HL-60 (cell line): ENCODE measurements at regions not wholly inside any gene's neighbourhood (a gene's known extent, or its start where the extent isn't known, plus 50 kb on each side); places are given as distances from the start of the nearest gene placed in this dataset.

ENCODE experiments used
- DNase-seq, 2 experiments: peaks; one replicate each; pipeline ENCODE4 v3.0.0-alpha.2; 2010 to 2020; ENCODE audit warnings: low read depth in 1 of 2, low spot score in 1 of 2
- H3K27ac ChIP-seq: fragments of 250-450 bp; sonication (Bioruptor Pico); replicated peaks from 2 replicates; pipeline ENCODE4 v1.5.1; 2020; ENCODE audit warnings: mild to moderate bottlenecking, moderate library complexity
- H3K27me3 ChIP-seq: fragments of 250-450 bp; sonication (Bioruptor Pico); 2 replicates; pipeline ENCODE4 v1.5.1; 2021; ENCODE audit warnings: mild to moderate bottlenecking, moderate library complexity; ENCODE audit not compliant: insufficient read depth, poor library complexity, severe bottlenecking
- H3K4me3 ChIP-seq: replicated peaks from 2 replicates; pipeline ENCODE4 v1.5.1; 2011; ENCODE audit warnings: mild to moderate bottlenecking, control low read depth, low read length; ENCODE audit not compliant: insufficient read depth
- CTCF ChIP-seq: IDR thresholded peaks from one replicate; pipeline ENCODE4 v1.5.1; 2011; ENCODE audit warnings: low read length, control low read depth, inconsistent platforms; ENCODE audit not compliant: insufficient read depth
- GABPA ChIP-seq: IDR thresholded peaks from 2 replicates; pipeline ENCODE4 v1.6.1; 2012; ENCODE audit warnings: low read depth
- POLR2AphosphoS5 ChIP-seq: IDR thresholded peaks from 2 replicates; pipeline ENCODE4 v1.6.1; 2012; ENCODE audit warnings: low read depth
- REST ChIP-seq: IDR thresholded peaks from 2 replicates; pipeline ENCODE4 v1.6.1; 2012; ENCODE audit warnings: low read depth; ENCODE audit not compliant: insufficient replicate concordance
- SPI1 ChIP-seq: IDR thresholded peaks from 2 replicates; pipeline ENCODE4 v1.6.1; 2012; ENCODE audit warnings: low read depth, mild to moderate bottlenecking, borderline replicate concordance

GRCh38 chr9:1434052-1434767 is 384.1 kb downstream of the DMRT2 start:
- TF ChIP-seq CTCF (no peak), SPI1 (no peak), GABPA (no peak), REST (no peak), POLR2AphosphoS5 (no peak)
- no peak overlapping the region for H3K27ac ChIP-seq
- H3K4me3 ChIP-seq: no peak overlapping the region
- DNase-seq: no peak
- H3K27me3 ChIP-seq: no peaks in the 10 kb centered on the region

- H3K27ac ChIP-seq: no peak overlapping the region
- no peak overlapping the region for H3K4me3 ChIP-seq
- DNase-seq: no peak
- TF ChIP-seq SPI1 (no peak), GABPA (no peak)
- no peaks in the 10 kb centered on the region for H3K27me3 ChIP-seq
Observed at GRCh38 chr9:1434811-1435210, 384.7 kb downstream of the DMRT2 start.

- no peak overlapping the region for H3K27ac ChIP-seq
- no peak for TF ChIP-seq CTCF
- TF ChIP-seq GABPA: no peak
- TF ChIP-seq SPI1: no peak
- no peak for TF ChIP-seq REST
- TF ChIP-seq POLR2AphosphoS5: no peak
- no peaks in the 10 kb centered on the region for H3K27me3 ChIP-seq
- DNase-seq: no peak
- no peak overlapping the region for H3K4me3 ChIP-seq
Observed at GRCh38 chr9:1440256-1440655, 390.1 kb downstream of the DMRT2 start.

GRCh38 chr9:1442105-1442504 is 391.9 kb downstream of the DMRT2 start:
- TF ChIP-seq SPI1 (no peak), POLR2AphosphoS5 (no peak), REST (no peak), GABPA (no peak), CTCF (no peak)
- H3K27me3 ChIP-seq: no peaks in the 10 kb centered on the region
- no peak overlapping the region for H3K4me3 ChIP-seq
- no peak overlapping the region for H3K27ac ChIP-seq
- no peak for DNase-seq
